NCI-H2196 (cell line): ENCODE measurements at regions not wholly inside any gene's neighbourhood (a gene's known extent, or its start where the extent isn't known, plus 50 kb on each side); places are given as distances from the start of the nearest gene placed in this dataset.
A peak's percentile ranks its signal among the peaks of the same experiment; 100 is the strongest.

Source experiments
- DNase-seq: peaks from one replicate; lab custom pipeline; 2025; ENCODE audit not compliant: unreplicated experiment; lab: John Stamatoyannopoulos, UW

DNA sequence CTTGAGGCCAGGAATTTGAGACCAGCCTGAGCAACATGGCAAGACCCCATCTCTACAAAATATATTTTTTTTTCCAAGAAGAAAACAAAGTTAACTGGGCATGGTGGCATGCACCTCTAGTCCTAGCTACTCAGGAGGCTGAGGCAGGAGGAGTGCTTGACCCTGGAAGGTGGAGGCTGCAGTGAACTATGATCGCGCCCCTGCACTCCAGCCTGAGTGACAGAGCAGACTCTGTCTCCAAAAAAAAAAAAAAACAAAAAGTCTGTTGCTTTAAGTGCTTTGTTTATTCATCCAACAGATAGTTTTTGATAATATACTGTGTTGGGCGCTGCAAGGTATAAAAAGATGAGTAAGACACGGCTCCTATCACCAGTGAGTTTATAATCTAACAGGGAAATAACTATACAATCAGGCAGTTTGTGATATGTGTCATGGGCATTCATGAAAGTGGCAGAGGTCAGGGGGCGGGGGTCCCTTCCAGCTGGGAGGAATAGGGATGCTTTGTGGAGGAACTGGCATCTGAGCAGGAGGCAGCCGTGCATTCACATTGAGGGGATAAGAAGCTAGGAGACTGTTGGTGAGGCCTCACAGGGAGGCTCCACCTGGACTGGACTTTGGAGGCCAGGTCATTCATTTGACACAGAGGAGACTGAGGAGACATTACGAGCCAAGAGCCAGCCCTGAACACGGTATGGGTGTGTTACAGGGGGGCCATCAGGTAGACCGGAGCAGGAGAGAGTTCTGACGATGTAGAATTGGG is 67.3 kb upstream of the ERRFI1 start:
- DNase-seq, result no peak

DNA sequence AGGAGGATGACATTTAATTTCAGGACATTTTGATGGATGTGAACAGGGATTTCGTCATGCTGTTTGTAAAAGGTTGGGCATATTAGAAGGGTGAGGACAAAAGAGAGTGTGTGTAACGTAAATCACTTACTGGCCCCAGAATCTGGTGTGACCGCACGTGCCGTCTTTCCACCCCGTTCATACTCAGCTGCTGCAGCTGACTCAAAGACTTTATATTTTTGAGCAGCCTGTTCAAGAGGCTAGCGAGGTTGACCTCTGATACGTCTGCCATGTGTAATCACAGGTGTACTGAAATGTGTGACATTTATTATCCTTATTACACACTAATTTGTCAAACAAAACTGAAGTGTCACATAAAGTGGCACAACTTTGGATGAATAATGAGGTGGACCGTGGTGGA is 66.5 kb upstream of the ERRFI1 start:
- no peak for DNase-seq

DNA sequence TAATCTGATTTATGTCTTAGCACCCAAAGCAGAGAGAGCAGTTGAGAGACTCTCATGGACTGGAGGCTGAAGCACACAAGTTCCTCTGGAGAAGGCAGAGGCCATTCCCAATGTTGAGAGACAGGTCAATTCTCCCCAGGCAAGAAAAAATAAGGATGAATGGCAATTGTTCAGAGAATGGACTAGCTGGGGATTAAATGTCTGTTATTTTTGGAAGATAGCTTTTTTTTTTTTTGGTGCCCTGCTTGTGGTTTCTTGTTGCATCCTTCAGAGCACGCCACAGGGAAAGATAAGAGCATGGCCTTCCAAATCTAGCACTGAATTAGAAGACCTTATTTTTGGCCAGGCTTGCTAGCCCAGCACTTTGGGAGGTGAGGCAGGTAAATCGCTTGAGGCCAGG is 65.6 kb upstream of the ERRFI1 start:
- no peak for DNase-seq

DNA sequence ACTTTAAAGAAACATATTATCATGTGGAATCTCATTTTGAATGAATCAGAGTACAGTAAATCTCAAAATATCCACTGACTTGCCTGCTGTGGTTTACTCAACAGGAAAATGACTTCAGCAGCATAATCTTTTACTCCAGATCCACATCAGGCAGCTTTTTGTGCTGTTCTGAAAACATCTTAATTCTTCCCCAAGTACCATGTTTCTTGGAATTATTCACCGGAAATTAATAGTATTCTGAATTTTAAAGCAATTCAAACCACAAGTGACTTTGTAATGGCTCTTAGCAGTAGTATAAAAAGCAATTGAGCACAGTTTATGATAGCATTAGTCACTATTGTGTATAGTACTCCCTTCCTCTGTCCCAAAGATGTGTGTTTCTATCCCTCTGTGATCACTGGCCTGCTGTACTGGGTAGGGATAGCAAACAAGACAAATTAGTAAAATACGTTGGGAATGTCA is 64.2 kb upstream of the ERRFI1 start:
- DNase-seq, result no peak

DNA sequence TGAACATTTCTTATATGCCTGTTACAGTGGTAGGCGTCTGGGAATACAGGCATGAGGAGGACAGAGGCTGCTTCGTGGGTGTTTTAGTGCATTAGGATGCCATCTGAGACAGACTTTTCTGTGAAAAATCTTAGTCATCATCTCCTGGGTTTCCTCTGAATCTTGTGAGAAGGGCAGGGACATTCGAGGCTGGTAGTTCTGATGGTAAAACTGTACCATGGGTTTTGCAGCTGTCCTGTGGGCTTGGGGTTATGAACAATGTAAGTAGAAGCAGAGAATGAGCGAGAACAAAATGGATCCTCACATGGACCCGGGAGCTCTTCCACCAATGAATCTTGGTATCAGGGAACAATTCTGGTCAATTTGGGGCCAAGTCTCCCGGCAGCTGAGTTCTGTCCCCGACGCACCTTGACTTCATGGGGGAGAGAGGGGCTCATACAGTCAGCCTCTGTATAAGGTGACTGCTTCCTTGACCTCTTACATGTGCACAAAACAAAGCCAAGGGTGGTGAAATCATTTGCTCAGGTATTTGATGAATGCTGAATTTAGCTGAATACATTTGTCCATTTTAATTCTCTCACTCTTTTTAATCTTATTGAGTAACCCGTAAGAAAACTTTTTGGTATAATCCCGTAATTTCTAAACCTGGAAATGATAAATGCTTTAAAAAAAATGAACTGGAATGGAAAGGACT is 63.6 kb upstream of the ERRFI1 start:
- DNase-seq, result no peak

DNA sequence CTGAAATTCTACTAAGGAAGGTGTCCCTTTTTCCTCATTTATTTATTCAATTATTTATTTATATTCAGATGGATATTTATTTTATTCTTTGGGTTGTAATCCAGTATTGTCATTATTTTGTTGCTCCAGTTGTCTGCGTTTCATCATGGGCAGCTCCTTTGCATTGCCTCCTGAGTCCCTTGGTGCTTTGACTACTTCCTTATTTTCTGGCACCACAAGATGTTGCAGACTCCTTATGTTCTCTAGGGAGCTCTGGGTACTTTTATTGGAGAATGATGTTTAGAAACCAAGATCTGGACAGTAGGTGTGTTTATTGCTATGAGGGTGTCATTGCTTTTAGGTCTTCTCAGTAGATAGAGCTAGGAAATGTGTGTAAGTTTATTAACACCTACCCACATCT is 59.9 kb upstream of the ERRFI1 start:
- no peak for DNase-seq

DNA sequence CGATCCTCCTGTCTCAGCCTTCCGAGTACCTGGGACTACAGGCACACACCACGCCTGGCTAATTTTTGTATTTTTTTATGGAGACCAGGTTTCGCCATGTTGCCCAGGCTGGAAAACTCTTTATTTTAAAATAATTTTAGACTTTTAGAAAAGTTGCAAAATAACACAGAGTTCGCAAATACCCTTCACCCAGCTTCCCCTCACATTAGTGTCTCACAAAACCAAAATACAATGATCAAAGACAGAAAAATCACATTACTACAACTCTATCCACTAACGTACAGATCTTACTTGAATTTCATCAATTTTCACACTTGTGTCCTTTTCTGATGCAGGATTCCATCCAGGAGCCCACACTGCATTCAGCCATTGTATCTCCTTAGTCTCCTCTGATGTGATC is 58.8 kb upstream of the ERRFI1 start:
- no peak for DNase-seq

DNA sequence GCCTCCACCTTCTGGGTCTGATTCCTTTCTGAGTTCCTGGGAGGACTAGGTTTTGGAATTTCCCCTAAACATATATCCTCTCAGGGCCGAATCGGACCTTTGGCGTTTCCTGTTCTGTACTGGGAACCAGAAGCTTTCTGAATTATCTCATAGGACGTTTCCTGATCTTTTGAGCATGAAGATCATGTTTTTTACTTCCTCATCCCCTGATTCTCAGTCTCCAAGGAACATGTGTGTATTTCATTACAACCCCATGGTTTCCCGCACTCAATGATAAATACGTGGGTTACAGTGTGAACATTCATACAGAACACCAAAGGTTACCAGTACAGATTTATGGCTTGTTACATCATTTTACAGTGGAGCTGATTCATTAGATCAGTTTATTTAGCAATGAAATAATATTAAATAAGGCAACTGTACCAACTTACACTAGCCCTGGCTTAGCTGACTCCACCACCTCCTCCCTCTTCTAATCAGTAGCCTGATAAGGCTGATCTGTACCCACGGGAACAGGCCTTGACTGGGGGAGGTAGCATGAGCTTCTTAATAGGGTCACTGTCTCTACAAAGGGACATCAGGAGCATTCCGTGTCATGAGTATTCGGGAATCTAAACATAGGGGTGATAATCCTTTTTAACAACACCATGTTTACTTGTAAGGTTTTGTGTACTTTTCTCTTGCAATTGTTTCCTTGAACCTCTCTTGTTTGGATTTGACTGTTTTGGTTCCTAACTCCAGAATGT is 57.8 kb upstream of the ERRFI1 start:
- no peak for DNase-seq

DNA sequence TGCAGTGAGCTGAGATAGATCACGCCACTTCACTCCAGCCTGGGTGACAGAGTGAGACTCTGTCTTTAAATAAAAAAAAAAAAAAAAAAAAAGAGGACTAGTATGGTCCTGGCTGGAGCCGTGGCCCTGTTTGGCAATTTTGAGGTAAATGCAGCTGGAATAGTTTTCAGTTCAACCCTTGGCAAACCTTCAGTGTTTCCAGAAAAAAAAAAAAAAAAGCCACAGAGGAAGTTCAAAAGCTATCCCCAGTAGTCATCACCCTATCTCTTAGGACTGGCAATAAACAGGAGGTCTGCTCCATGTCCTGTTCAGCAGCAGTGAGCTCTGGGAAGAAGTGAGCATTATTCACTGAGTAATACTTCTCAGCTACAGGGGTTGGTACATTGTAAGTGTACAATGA is 56.8 kb upstream of the ERRFI1 start:
- no peak for DNase-seq

DNA sequence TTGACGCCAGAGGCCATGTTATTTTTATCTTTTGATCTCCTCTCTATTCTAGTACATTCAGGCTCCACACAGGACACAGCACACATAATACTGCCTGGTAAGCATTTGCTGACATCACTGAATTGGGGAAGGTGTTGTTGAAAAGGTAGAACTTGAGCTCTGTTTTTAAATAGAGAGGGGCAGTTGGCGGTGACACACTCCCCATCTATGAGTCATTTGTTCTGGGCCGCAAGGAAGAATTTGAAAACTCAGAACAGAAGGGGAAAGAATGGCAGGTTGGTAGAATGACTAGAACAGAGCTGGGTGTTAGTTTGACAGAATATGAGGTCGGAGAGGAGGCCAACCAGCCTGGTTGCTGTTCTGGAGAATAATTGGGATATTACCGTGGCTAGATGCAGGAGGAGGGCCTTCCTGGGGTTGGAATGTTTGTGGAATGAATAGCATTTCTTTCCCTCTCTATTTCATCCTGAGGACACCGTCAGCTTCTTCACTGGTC is 52.1 kb upstream of the ERRFI1 start:
- DNase-seq, result no peak

DNA sequence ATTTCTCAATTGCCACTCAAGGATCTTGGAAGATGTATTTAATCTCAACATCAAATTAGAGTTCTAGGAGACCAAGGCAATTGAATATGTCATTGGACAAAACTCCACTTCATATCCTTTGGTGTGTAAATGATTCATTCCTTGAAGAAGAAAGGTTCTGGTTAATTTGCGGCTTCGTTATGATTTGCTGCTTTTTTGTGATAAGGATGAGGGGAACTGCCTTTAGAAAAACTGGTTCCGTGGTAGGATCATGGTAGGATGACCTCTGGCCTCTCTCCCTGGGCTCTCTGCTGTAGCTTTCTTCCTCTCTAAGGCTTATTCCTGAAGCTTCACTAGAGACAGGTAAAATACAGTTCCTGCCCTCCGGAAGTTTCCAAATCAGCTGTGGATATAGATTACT is 51.5 kb upstream of the ERRFI1 start:
- no peak for DNase-seq

DNA sequence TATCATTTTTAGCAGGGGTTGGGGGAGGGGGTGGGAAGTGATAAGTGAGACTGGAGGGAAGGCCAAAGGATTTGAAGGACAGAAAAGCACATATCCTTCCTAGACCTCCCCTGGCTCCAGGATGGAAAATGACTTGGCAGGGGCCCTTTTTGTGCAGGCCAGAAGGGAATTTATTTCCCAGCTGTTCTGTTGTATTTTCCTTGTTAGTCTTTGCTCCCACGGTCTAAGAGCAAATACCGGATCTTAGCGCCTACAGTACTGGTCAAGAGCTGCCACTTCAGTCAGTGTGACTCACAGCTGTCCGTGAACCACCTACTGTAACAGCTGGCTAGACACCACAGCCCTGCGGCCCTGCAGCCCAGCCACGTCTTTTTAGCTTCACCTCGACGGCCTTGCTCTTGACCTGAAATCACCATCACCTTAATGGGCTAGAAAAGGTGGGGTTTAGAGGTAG is 51.0 kb upstream of the ERRFI1 start:
- DNase-seq, result peak; percentile 73

DNA sequence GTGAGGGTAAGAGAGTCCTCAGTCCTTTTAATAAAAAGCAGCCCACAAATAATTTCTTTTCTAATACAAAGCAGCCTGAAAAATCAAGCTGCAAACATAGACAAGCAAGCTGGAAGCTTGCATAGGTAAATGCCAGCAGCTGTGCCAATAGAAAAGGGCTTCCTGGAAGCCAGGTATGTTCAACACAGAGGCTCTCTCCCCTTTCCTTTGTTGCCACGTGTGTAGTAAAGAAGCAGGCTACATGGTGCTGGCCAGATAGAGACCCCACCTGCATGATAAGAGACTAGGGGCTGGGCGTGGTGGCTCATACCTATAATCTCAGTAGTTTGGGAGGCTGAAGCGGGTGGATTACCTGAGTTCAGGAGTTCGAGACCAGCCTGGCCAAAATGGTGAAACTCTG is 50.1 kb upstream of the ERRFI1 start:
- no peak for DNase-seq
